Erythroblast (primary cell): ENCODE measurements at regions not wholly inside any gene's neighbourhood (a gene's known extent, or its start where the extent isn't known, plus 50 kb on each side); places are given as distances from the start of the nearest gene placed in this dataset.

Experiments used
- GATA1 ChIP-seq: IDR thresholded peaks from 2 replicates; pipeline ENCODE4 v1.6.1; 2011; ENCODE audit warnings: low read depth, mild to moderate bottlenecking, control low read depth, low read length, moderate library complexity
- POLR2A ChIP-seq: IDR thresholded peaks from 2 replicates; pipeline ENCODE4 v1.6.1; 2011; ENCODE audit warnings: mild to moderate bottlenecking, low read length

DNA sequence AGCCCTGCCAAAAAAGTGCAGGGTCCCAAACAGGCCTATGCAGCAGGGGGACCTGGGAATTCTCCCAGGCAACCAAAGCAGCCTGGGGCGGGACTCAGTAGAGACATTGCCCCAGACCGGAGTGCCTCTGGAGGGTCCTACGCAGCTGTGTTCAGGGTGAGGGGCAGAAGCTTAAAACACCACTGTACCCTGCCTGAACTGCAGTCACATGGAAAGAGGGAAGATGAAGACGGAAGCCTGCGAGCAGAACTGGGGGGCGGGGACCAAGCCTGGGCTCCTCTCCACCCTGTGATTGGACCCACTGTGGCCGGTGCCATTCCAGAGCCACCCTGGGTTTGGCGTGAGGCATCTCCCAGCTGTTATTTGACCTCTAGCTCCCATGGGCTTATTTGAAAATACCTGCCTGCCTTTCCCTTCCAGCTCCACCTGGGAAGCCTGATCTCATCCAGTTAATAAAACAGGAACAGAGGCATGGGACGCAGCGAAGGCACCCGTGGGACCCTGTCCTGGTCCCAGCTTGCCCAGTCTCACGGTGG is 183.1 kb downstream of the SMAD2 start:
- no peak for TF ChIP-seq POLR2A
- TF ChIP-seq GATA1 = no peak
